Mesenchymal stem cell (in vitro differentiated cells and primary cell): ENCODE measurements at regions not wholly inside any gene's neighbourhood (a gene's known extent, or its start where the extent isn't known, plus 50 kb on each side); places are given as distances from the start of the nearest gene placed in this dataset.
"Not testable (repeated sequence)": the region's sequence is repeated elsewhere in the genome, so short reads cannot be mapped to it uniquely, and the experiment has no call there.

ENCODE experiments used
- DNase-seq: peaks from one replicate; pipeline ENCODE4 v3.0.0-alpha.2; 2013
- H2AFZ ChIP-seq: one replicate; pipeline ENCODE4 v1.6.1; 2013; ENCODE audit warnings: low read depth, mild to moderate bottlenecking, control low read depth, inconsistent platforms, low read length, moderate library complexity
- H2AK5ac ChIP-seq: 2 replicates; pipeline ENCODE4 v1.6.1; 2013; ENCODE audit warnings: low read length, moderate library complexity, mild to moderate bottlenecking, inconsistent platforms; ENCODE audit not compliant: severe bottlenecking
- H2BK120ac ChIP-seq: one replicate; pipeline ENCODE4 v1.6.1; 2013; ENCODE audit warnings: low read depth, mild to moderate bottlenecking, inconsistent platforms, low read length, moderate library complexity
- H2BK12ac ChIP-seq, 2 experiments: one replicate each; pipeline ENCODE4 v1.6.1; 2013; ENCODE audit warnings: inconsistent platforms in 2 of 2, low read length in 2 of 2, mild to moderate bottlenecking in 2 of 2, moderate library complexity in 2 of 2, control low read depth in 1 of 2
- H2BK15ac ChIP-seq: one replicate; pipeline ENCODE4 v1.6.1; 2013; ENCODE audit warnings: mild to moderate bottlenecking, low read depth, inconsistent platforms; ENCODE audit not compliant: poor library complexity, severe bottlenecking
- H2BK5ac ChIP-seq: 2 replicates; pipeline ENCODE4 v1.6.1; 2013; ENCODE audit warnings: low read depth, mild to moderate bottlenecking, low read length, control low read depth, inconsistent platforms; ENCODE audit not compliant: poor library complexity, severe bottlenecking
- H3K14ac ChIP-seq, 2 experiments: one replicate each; pipeline ENCODE4 v1.6.1; 2013; ENCODE audit warnings: inconsistent platforms in 2 of 2, low read length in 2 of 2, control low read depth in 1 of 2, mild to moderate bottlenecking in 1 of 2, moderate library complexity in 1 of 2
- H3K18ac ChIP-seq, 2 experiments: one replicate each; pipeline ENCODE4 v1.6.1; 2013; ENCODE audit warnings: inconsistent platforms in 2 of 2, low read length in 2 of 2, control low read depth in 1 of 2, low read depth in 1 of 2, mild to moderate bottlenecking in 1 of 2
- H3K23ac ChIP-seq, 2 experiments: one replicate each; pipeline ENCODE4 v1.6.1; 2013; ENCODE audit warnings: inconsistent platforms in 2 of 2, low read length in 2 of 2, mild to moderate bottlenecking in 2 of 2, moderate library complexity in 2 of 2, control low read depth in 1 of 2
- H3K27ac ChIP-seq: 2 replicates; pipeline ENCODE4 v1.5.1; 2013; ENCODE audit warnings: mild to moderate bottlenecking, moderate library complexity, low read length, control low read depth, inconsistent platforms; ENCODE audit not compliant: poor library complexity, severe bottlenecking
- H3K27me3 ChIP-seq, 2 experiments: 2 replicates each; pipeline versions ENCODE4 v1.6.1 to v1.7.0; 2013; ENCODE audit warnings: low read length in 2 of 2, mild to moderate bottlenecking in 2 of 2, moderate library complexity in 2 of 2, control low read depth in 1 of 2, inconsistent platforms in 1 of 2; ENCODE audit not compliant: control insufficient read depth in 1 of 2, insufficient read depth in 1 of 2
- H3K36me3 ChIP-seq, 2 experiments: 2 replicates each; pipeline versions ENCODE4 v1.6.1 to v1.7.0; 2013; ENCODE audit warnings: low read length in 2 of 2, control low read depth in 1 of 2, inconsistent platforms in 1 of 2, low read depth in 1 of 2, mild to moderate bottlenecking in 1 of 2; ENCODE audit not compliant: insufficient read depth in 2 of 2, control insufficient read depth in 1 of 2
- H3K4ac ChIP-seq, 2 experiments: one replicate each; pipeline ENCODE4 v1.6.1; 2013; ENCODE audit warnings: inconsistent platforms in 2 of 2, low read length in 2 of 2, mild to moderate bottlenecking in 2 of 2, moderate library complexity in 2 of 2, control low read depth in 1 of 2, low read depth in 1 of 2
- H3K4me1 ChIP-seq: 2 replicates; pipeline ENCODE4 v1.6.1; 2013; ENCODE audit warnings: low read depth, low read length, control low read depth; ENCODE audit not compliant: control insufficient read depth, insufficient read depth
- H3K4me2 ChIP-seq: 2 replicates; pipeline ENCODE4 v1.6.1; 2013; ENCODE audit warnings: low read length, mild to moderate bottlenecking, inconsistent platforms; ENCODE audit not compliant: poor library complexity, severe bottlenecking
- H3K4me3 ChIP-seq, 2 experiments: 2 replicates each; pipeline versions ENCODE4 v1.5.1 to v1.7.0; 2013; ENCODE audit warnings: low read length in 2 of 2, mild to moderate bottlenecking in 2 of 2, control low read depth in 1 of 2, low read depth in 1 of 2; ENCODE audit not compliant: insufficient read depth in 1 of 2
- H3K79me1 ChIP-seq: replicated peaks from 2 replicates; pipeline ENCODE4 v1.6.1; 2013; ENCODE audit warnings: mild to moderate bottlenecking, control low read depth, low read length, inconsistent platforms; ENCODE audit not compliant: poor library complexity, severe bottlenecking
- H3K9ac ChIP-seq: 2 replicates; pipeline ENCODE4 v1.7.0; 2013; ENCODE audit warnings: mild to moderate bottlenecking, low read length, moderate library complexity
- H3K9me3 ChIP-seq: 2 replicates; pipeline ENCODE4 v1.7.0; 2013; ENCODE audit warnings: mild to moderate bottlenecking, low read length; ENCODE audit not compliant: control insufficient read depth
- H4K8ac ChIP-seq: one replicate; pipeline ENCODE4 v1.6.1; 2013; ENCODE audit warnings: inconsistent platforms, mild to moderate bottlenecking, low read length, moderate library complexity
- H4K91ac ChIP-seq: one replicate; pipeline ENCODE4 v1.6.1; 2013; ENCODE audit warnings: mild to moderate bottlenecking, low read length, inconsistent platforms
- WGBS: methylation state at CpG from one replicate; pipeline ENCODE4 v1.1.7; 2013; ENCODE audit warnings: mixed read lengths; 5-methylcytosine and 5-hydroxymethylcytosine counted together

GRCh38 chr4:148542922-148543623 is 100.9 kb upstream of the NR3C2 start:
- H3K4me2 ChIP-seq, result no peak overlapping the region
- no peak overlapping the region for H2BK5ac ChIP-seq
- no peak overlapping the region for H4K91ac ChIP-seq
- H3K4me1 ChIP-seq, result no peaks in the 10 kb centered on the region
- no peak overlapping the region for H3K14ac ChIP-seq
- H2BK15ac ChIP-seq, result no peak overlapping the region
- no peaks in the 10 kb centered on the region for H3K27me3 ChIP-seq
- no peak overlapping the region for H3K4me3 ChIP-seq
- H3K9me3 ChIP-seq, result no peaks in the 10 kb centered on the region
- H2AFZ ChIP-seq, result no peak overlapping the region
- H3K18ac ChIP-seq, result no peak overlapping the region
- no peak overlapping the region for H2AK5ac ChIP-seq
- H3K4ac ChIP-seq, result no peak overlapping the region
- H3K9ac ChIP-seq, result no peak overlapping the region
- DNase-seq, result no peak
- no peak overlapping the region for H4K8ac ChIP-seq
- no peak overlapping the region for H3K23ac ChIP-seq
- no peaks in the 10 kb centered on the region for H3K36me3 ChIP-seq
- H3K79me1 ChIP-seq, result no peaks in the 10 kb centered on the region
- H2BK120ac ChIP-seq, result no peak overlapping the region
- no peak overlapping the region for H2BK12ac ChIP-seq
- no peak overlapping the region for H3K27ac ChIP-seq
- 48% methylated on average over 1 of the region's 4 CpGs for WGBS

GRCh38 chr4:148540622-148541326 is 98.6 kb upstream of the NR3C2 start:
- Histone ChIP-seq H3K9ac (no peak overlapping the region), H3K4me3 (no peak overlapping the region), H3K18ac (no peak overlapping the region), H3K4me2 (no peak overlapping the region), H2BK15ac (no peak overlapping the region), H4K91ac (no peak overlapping the region), H2BK12ac (no peak overlapping the region), H2BK5ac (no peak overlapping the region), H2BK120ac (no peak overlapping the region), H3K23ac (no peak overlapping the region), H3K4me1 (no peaks in the 10 kb centered on the region), H3K9me3 (no peaks in the 10 kb centered on the region), H3K27ac (no peak overlapping the region), H3K14ac (no peak overlapping the region), H3K36me3 (no peaks in the 10 kb centered on the region), H3K79me1 (no peaks in the 10 kb centered on the region), H2AK5ac (no peak overlapping the region), H3K27me3 (no peaks in the 10 kb centered on the region), H4K8ac (no peak overlapping the region), H3K4ac (no peak overlapping the region), H2AFZ (no peak overlapping the region)
- no peak for DNase-seq
- 59% methylated on average over 4 of the region's 4 CpGs for WGBS

- no peak for DNase-seq
- Histone ChIP-seq H3K27ac (no peak overlapping the region), H4K91ac (no peak overlapping the region)
Measured at GRCh38 chr4:148539387-148539786, 97.2 kb upstream of the NR3C2 start.

GRCh38 chr4:148533851-148534250 is 91.6 kb upstream of the NR3C2 start:
- H3K4ac ChIP-seq, H2BK5ac ChIP-seq, H4K91ac ChIP-seq, H3K4me3 ChIP-seq, H2AFZ ChIP-seq, H3K14ac ChIP-seq, H3K27me3 ChIP-seq, H3K23ac ChIP-seq, H3K18ac ChIP-seq, H2BK15ac ChIP-seq, DNase-seq, H3K9ac ChIP-seq, H2BK120ac ChIP-seq, H2AK5ac ChIP-seq, H3K79me1 ChIP-seq, H2BK12ac ChIP-seq, H3K27ac ChIP-seq, H4K8ac ChIP-seq, H3K36me3 ChIP-seq, H3K4me1 ChIP-seq, H3K4me2 ChIP-seq: not testable (repeated sequence)
- WGBS, result 79% methylated on average over 1 of the region's 1 CpG
- peaks cover 17% of the 10 kb centered on the region for H3K9me3 ChIP-seq

More at GRCh38 chr4:148539387-148539786, 97.2 kb upstream of the NR3C2 start:
- Histone ChIP-seq H3K79me1 (no peaks in the 10 kb centered on the region), H3K23ac (no peak overlapping the region), H3K9ac (no peak overlapping the region), H3K4me3 (no peak overlapping the region), H3K9me3 (peaks cover 11% of the 10 kb centered on the region), H2BK120ac (no peak overlapping the region), H3K4me2 (no peak overlapping the region), H3K14ac (no peak overlapping the region), H2BK12ac (no peak overlapping the region), H3K4ac (no peak overlapping the region), H3K36me3 (no peaks in the 10 kb centered on the region), H3K18ac (no peak overlapping the region), H4K8ac (no peak overlapping the region), H2AFZ (no peak overlapping the region), H2BK5ac (no peak overlapping the region), H3K4me1 (no peaks in the 10 kb centered on the region), H2BK15ac (no peak overlapping the region), H2AK5ac (no peak overlapping the region), H3K27me3 (no peaks in the 10 kb centered on the region)
- 70% methylated on average over 3 of the region's 3 CpGs for WGBS
